Stimulated activated CD8-positive, alpha-beta memory T cell treated with anti-CD3 and anti-CD28 coated beads, Interleukin-12 subunit alpha, Interleukin-12 subunit beta, amount 100 ng/mL, for 4 hours (primary cell): ENCODE measurements at regions not wholly inside any gene's neighbourhood (a gene's known extent, or its start where the extent isn't known, plus 50 kb on each side); places are given as distances from the start of the nearest gene placed in this dataset.

Source experiments
- DNase-seq: peaks from one replicate; pipeline ENCODE4 v3.0.0-alpha.2; 2020; ENCODE audit warnings: low read depth

- DNase-seq = no peak
These were observed 59.0 kb upstream of the NECTIN3 start for GRCh38 chr3:111012388-111013248.
